ENCODE measurements at regions not wholly inside any gene's neighbourhood (a gene's known extent, or its start where the extent isn't known, plus 50 kb on each side); places are given as distances from the start of the nearest gene placed in this dataset.
"Not testable (repeated sequence)": the region's sequence is repeated elsewhere in the genome, so short reads cannot be mapped to it uniquely, and the experiment has no call there.

DNA sequence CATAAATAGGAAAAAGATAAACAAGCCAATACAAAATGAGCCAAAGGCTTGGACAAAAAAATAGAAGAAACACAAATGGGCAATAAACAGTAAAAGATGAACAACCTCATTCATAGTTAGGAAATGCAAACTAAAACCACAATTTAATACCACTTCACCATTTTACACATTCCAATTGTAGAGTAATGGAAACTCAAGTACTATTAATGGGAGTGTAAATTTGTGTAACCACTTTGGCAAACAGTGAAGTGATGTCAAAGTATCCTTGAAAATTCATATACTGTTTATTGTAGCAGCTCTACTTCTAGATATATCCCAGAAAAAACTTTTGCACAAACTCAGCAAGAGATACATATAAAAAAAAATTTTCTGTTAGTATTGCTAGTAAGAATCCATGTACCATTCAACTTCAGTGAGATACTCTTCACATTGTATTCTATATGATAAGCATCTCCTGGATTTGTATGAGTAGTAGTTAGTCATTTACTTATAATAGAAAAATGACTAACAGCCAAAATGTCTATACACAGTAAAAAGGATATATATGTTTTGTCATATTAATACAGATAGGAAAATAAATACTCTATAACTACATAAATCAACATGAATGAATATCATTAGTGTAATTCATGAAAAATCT is 229.8 kb downstream of the DKK2 start:
- no peaks in the 10 kb centered on the region for H3K9me3 ChIP-seq (ENCODE audit: low read length)
- no peaks in the 10 kb centered on the region for H3K36me3 ChIP-seq (ENCODE audit: insufficient read depth, low read length)
- H2AFZ ChIP-seq (ENCODE audit: low read depth, low read length) = no peak overlapping the region
- H3K27me3 ChIP-seq (ENCODE audit: insufficient read depth, low read length) = no peaks in the 10 kb centered on the region
- no peaks in the 10 kb centered on the region for H3K4me1 ChIP-seq (ENCODE audit: insufficient read depth, low read length)
- no peak overlapping the region for H3K4me3 ChIP-seq (ENCODE audit: low read length)

- no peak overlapping the region for H2AFZ ChIP-seq (ENCODE audit: low read depth, low read length)
- no peaks in the 10 kb centered on the region for H3K36me3 ChIP-seq (ENCODE audit: insufficient read depth, low read length)
- no peaks in the 10 kb centered on the region for H3K4me1 ChIP-seq (ENCODE audit: insufficient read depth, low read length)
- H3K27me3 ChIP-seq (ENCODE audit: insufficient read depth, low read length) = no peaks in the 10 kb centered on the region
- no peak overlapping the region for H3K4me3 ChIP-seq (ENCODE audit: low read length)
- H3K9me3 ChIP-seq (ENCODE audit: low read length) = no peaks in the 10 kb centered on the region
Observed at GRCh38 chr4:106803083-106803482, 233.0 kb downstream of the DKK2 start.

DNA sequence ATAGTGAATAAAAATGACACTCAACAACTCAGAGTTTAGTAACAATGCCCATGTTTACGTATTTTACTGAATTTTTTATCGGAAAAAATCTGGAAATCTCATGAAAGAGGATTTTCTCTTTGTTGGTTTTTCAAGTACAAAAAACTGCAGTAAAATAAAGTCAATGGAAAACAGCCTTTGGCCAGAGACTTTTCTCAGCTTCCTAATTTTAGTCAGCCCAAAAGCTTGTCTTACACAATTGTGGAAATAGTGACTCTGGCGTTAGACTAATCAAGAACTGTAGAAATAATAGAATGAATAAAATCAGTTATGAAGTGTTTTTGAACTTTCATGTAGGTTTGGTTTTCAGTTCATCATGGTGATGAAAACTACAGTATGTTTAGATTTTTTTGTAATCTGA is 234.7 kb downstream of the DKK2 start:
- H3K36me3 ChIP-seq (ENCODE audit: insufficient read depth, low read length) = no peaks in the 10 kb centered on the region
- H3K27me3 ChIP-seq (ENCODE audit: insufficient read depth, low read length) = no peaks in the 10 kb centered on the region
- no peak overlapping the region for H2AFZ ChIP-seq (ENCODE audit: low read depth, low read length)
- H3K9me3 ChIP-seq (ENCODE audit: low read length) = no peaks in the 10 kb centered on the region
- no peaks in the 10 kb centered on the region for H3K4me1 ChIP-seq (ENCODE audit: insufficient read depth, low read length)
- no peak overlapping the region for H3K4me3 ChIP-seq (ENCODE audit: low read length)

DNA sequence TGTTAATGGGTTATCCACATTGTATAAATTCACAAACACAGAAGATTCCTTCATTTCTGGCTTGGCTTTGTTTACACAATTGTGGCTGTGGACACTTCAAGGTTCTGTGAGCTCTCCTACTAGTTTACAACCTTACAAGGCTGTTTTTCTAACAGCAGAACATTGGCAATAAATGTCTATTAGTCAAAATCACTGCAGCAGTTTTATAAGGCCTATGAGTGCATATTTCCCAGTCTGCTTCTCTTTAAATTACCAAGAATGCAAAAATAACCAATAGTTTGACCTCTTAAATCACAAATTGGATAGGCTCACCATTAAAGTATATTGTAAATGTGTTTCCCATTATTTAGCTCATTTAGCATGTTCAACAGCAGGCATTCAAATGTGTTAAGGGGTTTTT is 239.2 kb downstream of the DKK2 start:
- H3K27me3 ChIP-seq (ENCODE audit: insufficient read depth, low read length) = no peaks in the 10 kb centered on the region
- H3K4me1 ChIP-seq (ENCODE audit: insufficient read depth, low read length) = no peaks in the 10 kb centered on the region
- no peak overlapping the region for H2AFZ ChIP-seq (ENCODE audit: low read depth, low read length)
- H3K36me3 ChIP-seq (ENCODE audit: insufficient read depth, low read length) = no peaks in the 10 kb centered on the region
- no peaks in the 10 kb centered on the region for H3K9me3 ChIP-seq (ENCODE audit: low read length)
- no peak overlapping the region for H3K4me3 ChIP-seq (ENCODE audit: low read length)

- no peaks in the 10 kb centered on the region for H3K27me3 ChIP-seq (ENCODE audit: insufficient read depth, low read length)
- no peaks in the 10 kb centered on the region for H3K36me3 ChIP-seq (ENCODE audit: insufficient read depth, low read length)
- H3K4me1 ChIP-seq (ENCODE audit: insufficient read depth, low read length) = no peaks in the 10 kb centered on the region
- no peak overlapping the region for H3K4me3 ChIP-seq (ENCODE audit: low read length)
- no peak overlapping the region for H2AFZ ChIP-seq (ENCODE audit: low read depth, low read length)
- H3K9me3 ChIP-seq (ENCODE audit: low read length) = no peaks in the 10 kb centered on the region
Observed at GRCh38 chr4:106795326-106795725, 240.8 kb downstream of the DKK2 start.

- no peak overlapping the region for H3K4me3 ChIP-seq (ENCODE audit: low read length)
- no peaks in the 10 kb centered on the region for H3K27me3 ChIP-seq (ENCODE audit: insufficient read depth, low read length)
- H3K36me3 ChIP-seq (ENCODE audit: insufficient read depth, low read length) = no peaks in the 10 kb centered on the region
- H3K4me1 ChIP-seq (ENCODE audit: insufficient read depth, low read length) = no peaks in the 10 kb centered on the region
- no peaks in the 10 kb centered on the region for H3K9me3 ChIP-seq (ENCODE audit: low read length)
- no peak overlapping the region for H2AFZ ChIP-seq (ENCODE audit: low read depth, low read length)
Observed at GRCh38 chr4:106793933-106794332, 242.2 kb downstream of the DKK2 start.

- Histone ChIP-seq H3K27me3 (ENCODE audit: insufficient read depth, low read length) (no peaks in the 10 kb centered on the region), H3K4me1 (ENCODE audit: insufficient read depth, low read length) (no peaks in the 10 kb centered on the region), H3K36me3 (ENCODE audit: insufficient read depth, low read length) (no peaks in the 10 kb centered on the region)
Observed at GRCh38 chr4:106775636-106776035, 260.5 kb downstream of the DKK2 start.

GRCh38 chr4:106774055-106774454 is 262.1 kb downstream of the DKK2 start:
- not testable (repeated sequence) for H3K4me3 ChIP-seq (ENCODE audit: low read length); H2AFZ ChIP-seq (ENCODE audit: low read depth, low read length); H3K4me1 ChIP-seq (ENCODE audit: insufficient read depth, low read length); H3K9me3 ChIP-seq (ENCODE audit: low read length); H3K27me3 ChIP-seq (ENCODE audit: insufficient read depth, low read length); H3K36me3 ChIP-seq (ENCODE audit: insufficient read depth, low read length)

More at GRCh38 chr4:106775636-106776035, 260.5 kb downstream of the DKK2 start:
- no peak overlapping the region for H2AFZ ChIP-seq (ENCODE audit: low read depth, low read length)
- no peaks in the 10 kb centered on the region for H3K9me3 ChIP-seq (ENCODE audit: low read length)
- no peak overlapping the region for H3K4me3 ChIP-seq (ENCODE audit: low read length)

DNA sequence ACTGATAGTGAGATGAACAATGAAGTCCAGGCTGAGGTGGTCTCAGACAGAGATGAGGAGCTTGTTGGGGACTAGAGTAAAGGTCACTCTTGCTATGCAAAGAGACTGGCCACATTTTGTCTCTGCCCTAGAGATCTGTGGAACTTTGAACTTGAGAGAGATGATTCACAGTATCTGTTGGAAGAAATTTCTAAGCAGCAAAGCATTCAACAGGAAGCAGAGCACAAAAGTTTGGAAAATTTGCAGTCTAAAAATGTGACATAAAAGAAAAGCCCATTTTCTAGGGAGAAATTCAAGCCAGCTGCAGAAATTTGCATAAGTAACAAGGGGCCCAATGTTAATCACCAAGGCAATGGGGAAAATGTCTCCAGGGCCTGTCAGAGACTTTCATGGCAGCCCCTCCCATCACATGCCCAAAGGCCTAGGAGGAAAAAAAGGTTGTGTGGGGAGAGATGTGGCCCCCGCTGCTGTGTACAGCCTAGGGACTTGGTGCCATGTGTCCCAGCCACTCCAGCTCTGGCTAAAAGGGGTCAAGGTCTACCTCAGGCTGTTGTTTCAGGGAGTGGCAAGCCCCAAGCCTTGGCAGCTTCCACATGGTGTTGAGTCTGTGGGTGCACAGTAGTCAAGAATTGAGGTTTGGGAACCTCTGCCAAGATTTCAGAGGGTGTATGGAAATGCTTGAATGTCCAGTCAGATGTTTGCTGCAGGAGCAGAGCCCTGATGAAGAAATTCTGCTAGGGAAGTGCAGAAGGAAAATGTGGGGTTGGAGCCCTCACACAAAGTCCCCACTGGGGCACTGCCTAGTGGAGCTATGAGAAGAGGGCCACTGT is 262.8 kb downstream of the DKK2 start:
- H3K9me3 ChIP-seq (ENCODE audit: low read length) = no peaks in the 10 kb centered on the region
- H3K27me3 ChIP-seq (ENCODE audit: insufficient read depth, low read length) = no peaks in the 10 kb centered on the region
- H2AFZ ChIP-seq (ENCODE audit: low read depth, low read length) = no peak overlapping the region
- no peak overlapping the region for H3K4me3 ChIP-seq (ENCODE audit: low read length)
- H3K4me1 ChIP-seq (ENCODE audit: insufficient read depth, low read length) = no peaks in the 10 kb centered on the region
- H3K36me3 ChIP-seq (ENCODE audit: insufficient read depth, low read length) = no peaks in the 10 kb centered on the region

DNA sequence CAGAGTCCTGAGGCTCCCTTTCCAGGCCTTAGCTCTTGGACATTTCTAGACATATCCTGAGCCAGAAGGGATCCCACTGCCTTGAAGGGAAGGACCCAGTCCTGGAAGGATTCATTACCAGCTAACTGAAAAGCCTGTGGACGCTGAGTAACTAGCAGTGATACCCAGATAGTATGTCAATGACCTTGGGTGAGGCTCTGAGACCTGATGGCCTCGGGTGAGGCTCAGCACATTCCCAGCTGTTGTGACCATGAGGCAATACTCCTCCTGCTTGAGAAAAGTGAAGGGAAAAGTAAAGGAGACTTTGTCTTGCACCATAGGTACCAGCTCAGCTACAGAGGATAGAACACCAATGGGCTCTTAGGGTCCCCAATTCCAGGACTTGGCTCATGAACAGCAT is 268.1 kb downstream of the DKK2 start:
- H3K4me3 ChIP-seq (ENCODE audit: low read length) = no peak overlapping the region

GRCh38 chr4:106766519-106766918 is 269.6 kb downstream of the DKK2 start:
- H2AFZ ChIP-seq (ENCODE audit: low read depth, low read length) = no peak overlapping the region
- no peaks in the 10 kb centered on the region for H3K4me1 ChIP-seq (ENCODE audit: insufficient read depth, low read length)
- H3K9me3 ChIP-seq (ENCODE audit: low read length) = no peaks in the 10 kb centered on the region
- no peaks in the 10 kb centered on the region for H3K27me3 ChIP-seq (ENCODE audit: insufficient read depth, low read length)
- H3K36me3 ChIP-seq (ENCODE audit: insufficient read depth, low read length) = no peaks in the 10 kb centered on the region
- H3K4me3 ChIP-seq (ENCODE audit: low read length) = no peak overlapping the region

More for the DNA sequence above, 268.1 kb downstream of the DKK2 start:
- no peaks in the 10 kb centered on the region for H3K36me3 ChIP-seq (ENCODE audit: insufficient read depth, low read length)
- H3K9me3 ChIP-seq (ENCODE audit: low read length) = no peaks in the 10 kb centered on the region
- H3K4me1 ChIP-seq (ENCODE audit: insufficient read depth, low read length) = no peaks in the 10 kb centered on the region
- no peaks in the 10 kb centered on the region for H3K27me3 ChIP-seq (ENCODE audit: insufficient read depth, low read length)
- H2AFZ ChIP-seq (ENCODE audit: low read depth, low read length) = no peak overlapping the region

- no peaks in the 10 kb centered on the region for H3K27me3 ChIP-seq (ENCODE audit: insufficient read depth, low read length)
- H3K9me3 ChIP-seq (ENCODE audit: low read length) = no peaks in the 10 kb centered on the region
- H3K36me3 ChIP-seq (ENCODE audit: insufficient read depth, low read length) = no peaks in the 10 kb centered on the region
- H3K4me3 ChIP-seq (ENCODE audit: low read length) = no peak overlapping the region
- H3K4me1 ChIP-seq (ENCODE audit: insufficient read depth, low read length) = no peaks in the 10 kb centered on the region
- H2AFZ ChIP-seq (ENCODE audit: low read depth, low read length) = no peak overlapping the region
Observed at GRCh38 chr4:106764774-106765173, 271.3 kb downstream of the DKK2 start.

GRCh38 chr4:106762666-106763443 is 273.3 kb downstream of the DKK2 start:
- Histone ChIP-seq H3K36me3 (ENCODE audit: insufficient read depth, low read length) (no peaks in the 10 kb centered on the region), H3K27me3 (ENCODE audit: insufficient read depth, low read length) (no peaks in the 10 kb centered on the region), H2AFZ (ENCODE audit: low read depth, low read length) (no peak overlapping the region), H3K9me3 (ENCODE audit: low read length) (no peaks in the 10 kb centered on the region), H3K4me3 (ENCODE audit: low read length) (no peak overlapping the region), H3K4me1 (ENCODE audit: insufficient read depth, low read length) (no peaks in the 10 kb centered on the region)

Measured in neuron (in vitro differentiated cells).